ENCODE measurements at regions not wholly inside any gene's neighbourhood (a gene's known extent, or its start where the extent isn't known, plus 50 kb on each side); places are given as distances from the start of the nearest gene placed in this dataset.

GRCh38 chr16:77539421-77540034 lies 104.7 kb upstream of the ADAMTS18 start:
- TF ChIP-seq FOXM1 (IDR thresholded peaks at IDR 0.05; ENCODE audit: borderline replicate concordance, low read depth) = no peak
- no peak for TF ChIP-seq CEBPB (IDR thresholded peaks at IDR 0.05)
- TF ChIP-seq EGR1 (IDR thresholded peaks at IDR 0.05) = no peak
- no peak for TF ChIP-seq YY1 (IDR thresholded peaks at IDR 0.05; ENCODE audit: low read depth)
- TF ChIP-seq USF1 (IDR thresholded peaks at IDR 0.05) = no peak
- no peak for TF ChIP-seq TAF1 (IDR thresholded peaks at IDR 0.05; ENCODE audit: low read depth)
- TF ChIP-seq REST (IDR thresholded peaks at IDR 0.05; ENCODE audit: low read depth) = no peak
- TF ChIP-seq MAX (IDR thresholded peaks at IDR 0.05) = no peak
- TF ChIP-seq TEAD4 (IDR thresholded peaks at IDR 0.05) = no peak
- TF ChIP-seq NFIC (IDR thresholded peaks at IDR 0.05) = no peak
- TF ChIP-seq RAD21 (IDR thresholded peaks at IDR 0.05; ENCODE audit: low read depth) = no peak
- TF ChIP-seq ZBTB7A (IDR thresholded peaks at IDR 0.05; ENCODE audit: low read depth) = no peak
- TF ChIP-seq CREB1 (IDR thresholded peaks at IDR 0.05; ENCODE audit: low read depth) = no peak
- TF ChIP-seq TCF12 (IDR thresholded peaks at IDR 0.05; ENCODE audit: low read depth) = no peak
- no peak for TF ChIP-seq EP300 (IDR thresholded peaks at IDR 0.05; ENCODE audit: borderline replicate concordance)

GRCh38 chr16:77540646-77541045 lies 105.8 kb upstream of the ADAMTS18 start:
- TF ChIP-seq TCF12 (IDR thresholded peaks at IDR 0.05; ENCODE audit: low read depth) (no peak), RAD21 (IDR thresholded peaks at IDR 0.05; ENCODE audit: low read depth) (no peak), REST (IDR thresholded peaks at IDR 0.05; ENCODE audit: low read depth) (no peak), NFIC (IDR thresholded peaks at IDR 0.05) (no peak), YY1 (IDR thresholded peaks at IDR 0.05; ENCODE audit: low read depth) (no peak), MAX (IDR thresholded peaks at IDR 0.05) (no peak), FOXM1 (IDR thresholded peaks at IDR 0.05; ENCODE audit: borderline replicate concordance, low read depth) (no peak), CREB1 (IDR thresholded peaks at IDR 0.05; ENCODE audit: low read depth) (no peak), TEAD4 (IDR thresholded peaks at IDR 0.05) (no peak), EP300 (IDR thresholded peaks at IDR 0.05; ENCODE audit: borderline replicate concordance) (no peak), CEBPB (IDR thresholded peaks at IDR 0.05) (no peak), TAF1 (IDR thresholded peaks at IDR 0.05; ENCODE audit: low read depth) (no peak), EGR1 (IDR thresholded peaks at IDR 0.05) (no peak), USF1 (IDR thresholded peaks at IDR 0.05) (no peak), ZBTB7A (IDR thresholded peaks at IDR 0.05; ENCODE audit: low read depth) (no peak)

- no peak for TF ChIP-seq YY1 (IDR thresholded peaks at IDR 0.05; ENCODE audit: low read depth)
- no peak for TF ChIP-seq CREB1 (IDR thresholded peaks at IDR 0.05; ENCODE audit: low read depth)
- no peak for TF ChIP-seq EP300 (IDR thresholded peaks at IDR 0.05; ENCODE audit: borderline replicate concordance)
Observed at GRCh38 chr16:77541165-77541564, 106.3 kb upstream of the ADAMTS18 start.

- no peak for TF ChIP-seq EGR1 (IDR thresholded peaks at IDR 0.05)
- no peak for TF ChIP-seq EP300 (IDR thresholded peaks at IDR 0.05; ENCODE audit: borderline replicate concordance)
- no peak for TF ChIP-seq CEBPB (IDR thresholded peaks at IDR 0.05)
- no peak for TF ChIP-seq YY1 (IDR thresholded peaks at IDR 0.05; ENCODE audit: low read depth)
- no peak for TF ChIP-seq REST (IDR thresholded peaks at IDR 0.05; ENCODE audit: low read depth)
- TF ChIP-seq TCF12 (IDR thresholded peaks at IDR 0.05; ENCODE audit: low read depth) = no peak
- no peak for TF ChIP-seq TAF1 (IDR thresholded peaks at IDR 0.05; ENCODE audit: low read depth)
- no peak for TF ChIP-seq TEAD4 (IDR thresholded peaks at IDR 0.05)
- TF ChIP-seq NFIC (IDR thresholded peaks at IDR 0.05) = no peak
- no peak for TF ChIP-seq CREB1 (IDR thresholded peaks at IDR 0.05; ENCODE audit: low read depth)
- no peak for TF ChIP-seq FOXM1 (IDR thresholded peaks at IDR 0.05; ENCODE audit: borderline replicate concordance, low read depth)
- no peak for TF ChIP-seq USF1 (IDR thresholded peaks at IDR 0.05)
- no peak for TF ChIP-seq MAX (IDR thresholded peaks at IDR 0.05)
- TF ChIP-seq RAD21 (IDR thresholded peaks at IDR 0.05; ENCODE audit: low read depth) = no peak
- TF ChIP-seq ZBTB7A (IDR thresholded peaks at IDR 0.05; ENCODE audit: low read depth) = no peak
Observed at GRCh38 chr16:77548151-77548550, 113.3 kb upstream of the ADAMTS18 start.

Data from Ishikawa (cell line).